DOHH2 (cell line): ENCODE measurements at regions not wholly inside any gene's neighbourhood (a gene's known extent, or its start where the extent isn't known, plus 50 kb on each side); places are given as distances from the start of the nearest gene placed in this dataset.

Source experiments
- EZH2phosphoT487 ChIP-seq: fragments of 200-600 bp; sonication (generic); IDR thresholded peaks from 2 replicates; pipeline ENCODE4 v1.6.1; 2017; ENCODE audit warnings: borderline replicate concordance, mild to moderate bottlenecking, antibody characterized with exemption, low read length, moderate library complexity, mixed read lengths
- TF ChIP-seq, protein P1 (sequence below): fragments of 200-600 bp; sonication (generic); IDR thresholded peaks from one replicate; pipeline ENCODE4 v1.5.1; 2014; ENCODE audit warnings: antibody characterized with exemption, mild to moderate bottlenecking, low read depth, low read length; ENCODE audit not compliant: poor library complexity, severe bottlenecking

DNA sequence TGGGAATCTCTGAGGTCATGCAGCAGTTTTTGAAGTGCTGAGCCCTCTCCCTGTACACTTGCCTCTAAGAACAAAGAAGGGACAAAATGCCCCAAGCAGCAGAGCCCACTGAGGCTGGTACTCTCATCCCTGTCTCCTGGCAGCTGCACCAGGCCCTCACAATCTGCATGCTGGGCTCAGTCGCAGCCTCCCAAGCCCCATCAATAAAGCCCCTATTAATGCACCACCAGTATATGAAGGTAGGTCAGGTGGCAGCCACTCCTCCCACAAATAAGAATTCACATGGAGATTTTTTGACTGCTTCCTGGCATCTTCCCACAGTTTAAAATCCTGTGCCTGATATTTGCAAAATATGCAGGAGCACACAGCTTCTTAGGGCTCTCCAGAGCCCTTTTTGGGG is 181.2 kb upstream of the PALMD start:
- no peak for TF ChIP-seq EZH2phosphoT487
- TF ChIP-seq, protein P1, sequence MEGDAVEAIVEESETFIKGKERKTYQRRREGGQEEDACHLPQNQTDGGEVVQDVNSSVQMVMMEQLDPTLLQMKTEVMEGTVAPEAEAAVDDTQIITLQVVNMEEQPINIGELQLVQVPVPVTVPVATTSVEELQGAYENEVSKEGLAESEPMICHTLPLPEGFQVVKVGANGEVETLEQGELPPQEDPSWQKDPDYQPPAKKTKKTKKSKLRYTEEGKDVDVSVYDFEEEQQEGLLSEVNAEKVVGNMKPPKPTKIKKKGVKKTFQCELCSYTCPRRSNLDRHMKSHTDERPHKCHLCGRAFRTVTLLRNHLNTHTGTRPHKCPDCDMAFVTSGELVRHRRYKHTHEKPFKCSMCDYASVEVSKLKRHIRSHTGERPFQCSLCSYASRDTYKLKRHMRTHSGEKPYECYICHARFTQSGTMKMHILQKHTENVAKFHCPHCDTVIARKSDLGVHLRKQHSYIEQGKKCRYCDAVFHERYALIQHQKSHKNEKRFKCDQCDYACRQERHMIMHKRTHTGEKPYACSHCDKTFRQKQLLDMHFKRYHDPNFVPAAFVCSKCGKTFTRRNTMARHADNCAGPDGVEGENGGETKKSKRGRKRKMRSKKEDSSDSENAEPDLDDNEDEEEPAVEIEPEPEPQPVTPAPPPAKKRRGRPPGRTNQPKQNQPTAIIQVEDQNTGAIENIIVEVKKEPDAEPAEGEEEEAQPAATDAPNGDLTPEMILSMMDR: no peak
